ENCODE measurements at regions not wholly inside any gene's neighbourhood (a gene's known extent, or its start where the extent isn't known, plus 50 kb on each side); places are given as distances from the start of the nearest gene placed in this dataset.

- DNase-seq (ENCODE audit: low read depth in 1 of 2, low spot score in 1 of 2) = no peak
- H3K4me1 ChIP-seq (ENCODE audit: low read depth) = no peaks in the 10 kb centered on the region
- H3K27me3 ChIP-seq = peaks cover 96% of the 10 kb centered on the region
- no peaks in the 10 kb centered on the region for H3K36me3 ChIP-seq
- no peak for TF ChIP-seq CTCF (IDR thresholded peaks at IDR 0.05; ENCODE audit: low read depth, low read length)
- H3K4me3 ChIP-seq = no peak overlapping the region
- no peak overlapping the region for H3K27ac ChIP-seq
- H3K9me3 ChIP-seq (ENCODE audit: low read depth) = no peaks in the 10 kb centered on the region
These were observed 112.6 kb upstream of the FZD10 start for GRCh38 chr12:130049666-130050065.

DNA sequence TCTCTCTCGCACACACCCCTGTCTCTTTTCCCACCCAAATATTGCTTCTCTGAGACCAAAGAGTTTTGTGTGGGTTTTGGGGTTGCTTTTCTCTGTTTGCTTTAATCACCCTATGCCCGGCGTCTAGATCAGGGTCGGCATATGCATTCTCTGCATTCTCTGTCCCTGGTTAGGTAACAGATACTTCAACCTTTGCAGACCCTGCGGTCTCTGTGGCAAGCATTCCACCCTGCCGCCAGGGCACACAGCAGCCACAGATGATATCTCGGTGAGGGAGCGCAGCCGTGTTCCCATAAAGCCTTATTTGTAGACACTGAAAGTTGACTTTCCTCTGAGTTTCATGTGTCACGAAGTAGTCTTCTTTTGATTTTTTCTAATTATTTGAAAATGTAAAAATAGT is 110.4 kb upstream of the FZD10 start:
- Histone ChIP-seq H3K27ac (no peak overlapping the region), H3K27me3 (peaks cover 78% of the 10 kb centered on the region), H3K9me3 (ENCODE audit: low read depth) (no peaks in the 10 kb centered on the region), H3K4me3 (no peak overlapping the region), H3K36me3 (no peaks in the 10 kb centered on the region), H3K4me1 (ENCODE audit: low read depth) (no peaks in the 10 kb centered on the region)
- DNase-seq (ENCODE audit: low read depth in 1 of 2, low spot score in 1 of 2) = no peak
- no peak for TF ChIP-seq CTCF (IDR thresholded peaks at IDR 0.05; ENCODE audit: low read depth, low read length)

DNA sequence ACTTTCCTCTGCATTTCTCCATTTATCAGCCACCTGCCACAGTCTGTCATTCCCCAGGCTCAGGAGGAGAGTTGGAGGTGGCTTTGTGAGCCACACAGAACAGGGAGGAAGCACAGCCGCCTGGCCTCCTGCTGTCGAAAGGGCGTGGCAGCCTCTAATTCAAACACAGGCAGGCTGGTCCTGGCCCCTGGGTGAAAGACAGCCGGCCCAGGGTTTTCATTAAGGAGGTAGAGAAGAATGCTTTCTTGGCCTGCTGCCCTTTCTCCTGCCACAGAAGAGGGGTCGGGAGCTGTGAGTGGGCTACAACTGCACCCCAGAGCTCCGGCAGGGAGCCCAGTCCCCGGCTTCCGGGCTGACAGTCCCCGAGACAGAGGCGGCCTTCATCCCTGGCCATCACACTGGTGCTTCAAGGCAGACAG is 108.6 kb upstream of the FZD10 start:
- no peaks in the 10 kb centered on the region for H3K4me1 ChIP-seq (ENCODE audit: low read depth)
- no peaks in the 10 kb centered on the region for H3K9me3 ChIP-seq (ENCODE audit: low read depth)
- H3K27ac ChIP-seq = no peak overlapping the region
- H3K27me3 ChIP-seq = peaks cover 74% of the 10 kb centered on the region
- H3K36me3 ChIP-seq = no peaks in the 10 kb centered on the region
- TF ChIP-seq CTCF (IDR thresholded peaks at IDR 0.05; ENCODE audit: low read depth, low read length) = no peak
- H3K4me3 ChIP-seq = no peak overlapping the region
- DNase-seq (ENCODE audit: low read depth in 1 of 2, low spot score in 1 of 2) = no peak

GRCh38 chr12:130054803-130055202 is 107.5 kb upstream of the FZD10 start:
- H3K4me3 ChIP-seq = no peak overlapping the region
- no peak overlapping the region for H3K27ac ChIP-seq
- H3K27me3 ChIP-seq = peaks cover 74% of the 10 kb centered on the region
- H3K9me3 ChIP-seq (ENCODE audit: low read depth) = no peaks in the 10 kb centered on the region
- H3K36me3 ChIP-seq = no peaks in the 10 kb centered on the region
- H3K4me1 ChIP-seq (ENCODE audit: low read depth) = no peaks in the 10 kb centered on the region
- no peak for DNase-seq (ENCODE audit: low read depth in 1 of 2, low spot score in 1 of 2)
- no peak for TF ChIP-seq CTCF (IDR thresholded peaks at IDR 0.05; ENCODE audit: low read depth, low read length)

DNA sequence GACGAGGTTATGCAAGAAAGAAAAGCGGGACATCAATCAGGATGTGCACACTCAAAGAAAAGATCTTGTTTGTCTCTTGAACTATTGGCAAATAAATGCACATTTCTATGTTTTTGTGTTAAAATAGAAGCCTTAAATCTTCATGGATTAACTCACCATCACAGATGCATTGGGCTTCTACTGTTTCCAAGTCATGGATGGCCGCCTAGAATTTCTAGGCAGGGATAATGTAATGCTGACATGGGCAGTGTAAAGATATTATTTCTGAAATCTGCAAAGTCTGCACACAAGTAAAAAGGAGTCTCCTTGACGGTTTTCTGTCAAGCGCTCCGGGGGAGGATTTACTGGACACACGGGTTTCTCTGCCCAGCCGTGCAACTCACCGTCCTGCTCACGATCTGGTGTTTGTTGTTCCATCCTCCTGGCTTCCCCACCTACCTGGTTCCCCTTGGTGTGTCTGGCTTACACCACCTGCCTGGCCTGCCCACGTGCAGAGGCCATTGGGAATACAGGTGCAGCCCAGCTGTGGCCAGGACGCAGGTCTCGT is 103.3 kb upstream of the FZD10 start:
- Histone ChIP-seq H3K36me3 (no peaks in the 10 kb centered on the region), H3K9me3 (ENCODE audit: low read depth) (no peaks in the 10 kb centered on the region), H3K4me1 (ENCODE audit: low read depth) (no peaks in the 10 kb centered on the region), H3K4me3 (no peak overlapping the region), H3K27ac (no peak overlapping the region), H3K27me3 (peaks cover 42% of the 10 kb centered on the region)
- TF ChIP-seq CTCF (IDR thresholded peaks at IDR 0.05; ENCODE audit: low read depth, low read length) = no peak
- no peak for DNase-seq (ENCODE audit: low read depth in 1 of 2, low spot score in 1 of 2)

DNA sequence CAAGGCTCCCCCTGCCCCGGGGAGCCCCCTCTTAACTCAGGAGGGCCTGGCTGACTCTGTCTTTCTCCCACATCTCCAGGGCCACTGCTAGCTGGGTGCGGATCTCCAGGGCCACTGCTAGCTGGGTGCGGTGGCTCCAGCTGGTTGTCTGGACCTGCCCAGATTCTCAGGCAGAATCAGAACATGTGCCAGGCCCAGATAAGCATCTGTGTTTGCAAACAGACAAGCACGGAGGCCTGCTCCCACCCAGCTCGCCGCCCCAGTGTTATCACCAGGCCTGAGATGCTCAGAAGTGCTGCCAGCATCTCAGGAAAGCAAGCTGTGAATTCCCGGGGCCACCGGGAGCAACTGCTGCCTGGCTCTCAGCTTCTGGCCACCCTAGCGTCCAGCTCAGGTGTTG is 98.4 kb upstream of the FZD10 start:
- H3K36me3 ChIP-seq = no peaks in the 10 kb centered on the region
- H3K4me3 ChIP-seq = no peak overlapping the region
- DNase-seq (ENCODE audit: low read depth in 1 of 2, low spot score in 1 of 2) = no peak
- no peaks in the 10 kb centered on the region for H3K9me3 ChIP-seq (ENCODE audit: low read depth)
- H3K27ac ChIP-seq = no peak overlapping the region
- H3K4me1 ChIP-seq (ENCODE audit: low read depth) = no peaks in the 10 kb centered on the region
- H3K27me3 ChIP-seq = peaks cover 23% of the 10 kb centered on the region
- TF ChIP-seq CTCF (IDR thresholded peaks at IDR 0.05; ENCODE audit: low read depth, low read length) = no peak

Measured in cardiac muscle cell (in vitro differentiated cells and primary cell).